Progenitor cell of endocrine pancreas (in vitro differentiated cells): ENCODE measurements at regions not wholly inside any gene's neighbourhood (a gene's known extent, or its start where the extent isn't known, plus 50 kb on each side); places are given as distances from the start of the nearest gene placed in this dataset.

Experiments
- DNase-seq: peaks from one replicate; pipeline ENCODE4 v3.0.0; 2021; ENCODE audit warnings: low spot score; ENCODE audit not compliant: unreplicated experiment
- H3K27ac Mint-ChIP-seq: 2 replicates; pipeline ENCODE4 v1.8.0; 2021; ENCODE audit warnings: mild to moderate bottlenecking, moderate library complexity, mixed read lengths
- H3K27me3 Mint-ChIP-seq: 2 replicates; pipeline ENCODE4 v1.8.0; 2021; ENCODE audit warnings: mixed read lengths
- H3K36me3 Mint-ChIP-seq: 2 replicates; pipeline ENCODE4 v1.8.0; 2022; ENCODE audit warnings: mixed read lengths; ENCODE audit not compliant: insufficient read depth
- H3K4me1 Mint-ChIP-seq: 2 replicates; pipeline ENCODE4 v1.8.0; 2021; ENCODE audit warnings: low read depth, mixed read lengths
- H3K4me3 Mint-ChIP-seq: 2 replicates; pipeline ENCODE4 v1.8.0; 2021; ENCODE audit warnings: low read depth, mild to moderate bottlenecking, moderate library complexity, mixed read lengths
- H3K9me3 Mint-ChIP-seq: 2 replicates; pipeline ENCODE4 v1.8.0; 2021; ENCODE audit warnings: low read depth, mixed read lengths
- TF ChIP-seq, protein P1 (sequence below): fragments of 200-600 bp; sonication (generic); IDR thresholded peaks from one replicate; pipeline ENCODE4 v1.5.0; 2021; ENCODE audit warnings: antibody characterized with exemption, mild to moderate bottlenecking; ENCODE audit not compliant: unreplicated experiment

DNA sequence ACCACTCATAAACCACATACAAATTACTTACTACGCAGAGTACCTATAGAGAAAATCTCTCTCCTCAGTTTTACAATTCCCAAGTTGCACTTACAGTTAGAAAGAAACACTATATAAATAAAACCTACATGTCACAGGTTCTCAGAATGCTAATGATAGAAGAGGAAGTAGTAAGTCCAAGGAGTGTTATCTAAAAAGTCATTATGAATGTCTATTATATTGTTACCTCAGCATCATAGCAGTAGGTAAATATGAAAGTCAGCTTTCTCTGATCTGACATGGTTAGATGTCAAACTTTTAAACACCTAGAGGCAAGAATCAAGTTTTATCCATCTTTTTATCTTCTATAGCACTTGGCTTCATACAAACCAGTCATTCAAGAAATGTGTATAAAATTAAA, 163.2 kb upstream of the FAM241A start:
- TF ChIP-seq, protein P1, sequence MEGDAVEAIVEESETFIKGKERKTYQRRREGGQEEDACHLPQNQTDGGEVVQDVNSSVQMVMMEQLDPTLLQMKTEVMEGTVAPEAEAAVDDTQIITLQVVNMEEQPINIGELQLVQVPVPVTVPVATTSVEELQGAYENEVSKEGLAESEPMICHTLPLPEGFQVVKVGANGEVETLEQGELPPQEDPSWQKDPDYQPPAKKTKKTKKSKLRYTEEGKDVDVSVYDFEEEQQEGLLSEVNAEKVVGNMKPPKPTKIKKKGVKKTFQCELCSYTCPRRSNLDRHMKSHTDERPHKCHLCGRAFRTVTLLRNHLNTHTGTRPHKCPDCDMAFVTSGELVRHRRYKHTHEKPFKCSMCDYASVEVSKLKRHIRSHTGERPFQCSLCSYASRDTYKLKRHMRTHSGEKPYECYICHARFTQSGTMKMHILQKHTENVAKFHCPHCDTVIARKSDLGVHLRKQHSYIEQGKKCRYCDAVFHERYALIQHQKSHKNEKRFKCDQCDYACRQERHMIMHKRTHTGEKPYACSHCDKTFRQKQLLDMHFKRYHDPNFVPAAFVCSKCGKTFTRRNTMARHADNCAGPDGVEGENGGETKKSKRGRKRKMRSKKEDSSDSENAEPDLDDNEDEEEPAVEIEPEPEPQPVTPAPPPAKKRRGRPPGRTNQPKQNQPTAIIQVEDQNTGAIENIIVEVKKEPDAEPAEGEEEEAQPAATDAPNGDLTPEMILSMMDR = no peak
- no peaks in the 10 kb centered on the region for H3K9me3 Mint-ChIP-seq
- H3K36me3 Mint-ChIP-seq = no peaks in the 10 kb centered on the region
- H3K4me3 Mint-ChIP-seq = no peak overlapping the region
- peaks cover 18% of the 10 kb centered on the region for H3K4me1 Mint-ChIP-seq
- DNase-seq = no peak
- H3K27me3 Mint-ChIP-seq = peaks cover 3% of the 10 kb centered on the region
- H3K27ac Mint-ChIP-seq = no peak overlapping the region

DNA sequence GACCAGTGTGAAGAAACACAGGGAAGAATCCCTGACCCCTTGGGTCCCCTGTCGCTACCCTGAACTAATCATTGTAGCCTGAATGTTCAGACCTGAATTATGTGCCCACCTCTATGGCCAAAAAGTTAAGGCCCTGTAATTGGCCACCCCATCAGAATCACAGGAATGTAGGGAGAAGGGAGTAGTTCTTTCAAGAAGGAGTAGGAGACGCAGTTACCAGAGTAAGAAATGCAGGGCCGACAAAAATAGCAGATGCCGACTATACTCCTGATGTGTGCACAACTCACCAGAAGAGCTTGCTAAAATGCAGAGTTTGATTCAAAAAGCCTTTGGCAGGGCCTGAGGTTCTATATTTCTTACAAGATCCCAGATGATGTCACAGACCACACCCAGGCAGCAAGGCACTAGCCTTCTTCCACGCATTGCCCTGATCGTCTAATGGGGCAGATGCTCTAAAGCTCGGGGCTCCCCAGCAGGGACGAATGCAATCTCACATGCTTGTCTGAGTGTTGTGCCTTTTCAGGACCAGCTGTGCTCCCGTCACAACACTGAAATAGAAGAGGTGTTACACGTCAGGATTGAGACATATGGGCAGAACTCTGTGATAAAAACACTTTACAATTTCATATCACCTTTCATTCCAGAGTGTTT, 161.0 kb upstream of the FAM241A start:
- TF ChIP-seq, protein P1 = no peak
- Mint-ChIP-seq H3K9me3 (no peaks in the 10 kb centered on the region), H3K4me1 (peaks cover 18% of the 10 kb centered on the region), H3K27me3 (peaks cover 3% of the 10 kb centered on the region), H3K4me3 (no peak overlapping the region), H3K36me3 (no peaks in the 10 kb centered on the region), H3K27ac (no peak overlapping the region)
- DNase-seq = no peak

DNA sequence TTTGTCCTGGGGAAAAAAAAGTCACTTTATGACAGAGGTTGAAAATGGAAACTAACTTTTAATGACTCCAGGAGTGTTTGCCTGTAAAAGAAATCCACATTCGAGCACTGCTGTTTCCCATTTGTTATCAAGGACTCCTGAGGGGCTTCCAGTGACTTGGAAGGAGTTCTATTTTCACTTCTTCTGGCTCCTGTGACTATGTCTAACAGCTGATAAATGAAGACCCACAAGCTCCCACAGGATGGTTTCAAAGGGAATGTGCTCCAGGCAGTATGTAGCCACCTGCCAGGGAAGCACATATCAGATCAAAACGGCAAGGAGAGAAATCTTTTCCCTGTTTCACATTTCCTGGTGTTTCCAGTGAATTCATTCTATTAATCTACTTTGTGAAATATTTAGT, 159.8 kb upstream of the FAM241A start:
- TF ChIP-seq, protein P1 = no peak
- H3K4me3 Mint-ChIP-seq = no peak overlapping the region

DNA sequence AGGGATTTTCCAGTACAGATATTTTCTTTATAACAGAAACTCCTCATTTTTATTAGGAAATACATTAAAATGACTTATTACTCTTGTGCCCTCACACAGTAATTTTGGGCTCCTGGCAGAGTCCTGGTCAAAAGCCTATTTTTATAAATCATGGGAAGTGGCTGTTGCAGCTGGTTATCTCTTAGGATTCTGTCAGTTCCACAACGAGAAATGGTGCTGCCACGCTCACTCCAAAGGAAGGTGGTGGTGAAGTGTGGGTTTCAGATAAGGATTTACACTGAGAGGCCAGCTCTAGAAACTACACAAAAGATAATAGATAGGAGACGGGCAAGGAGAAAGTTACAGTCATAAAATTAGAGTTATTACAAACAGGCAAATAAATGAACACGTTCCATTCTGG, 159.2 kb upstream of the FAM241A start:
- Mint-ChIP-seq H3K4me3 (no peak overlapping the region), H3K4me1 (peaks cover 18% of the 10 kb centered on the region), H3K9me3 (no peaks in the 10 kb centered on the region), H3K27me3 (peaks cover 3% of the 10 kb centered on the region), H3K27ac (no peak overlapping the region), H3K36me3 (no peaks in the 10 kb centered on the region)
- TF ChIP-seq, protein P1 = no peak
- no peak for DNase-seq

More for the DNA sequence above, 159.8 kb upstream of the FAM241A start:
- Mint-ChIP-seq H3K27me3 (peaks cover 3% of the 10 kb centered on the region), H3K9me3 (no peaks in the 10 kb centered on the region), H3K36me3 (no peaks in the 10 kb centered on the region), H3K4me1 (peaks cover 18% of the 10 kb centered on the region), H3K27ac (no peak overlapping the region)
- no peak for DNase-seq

DNA sequence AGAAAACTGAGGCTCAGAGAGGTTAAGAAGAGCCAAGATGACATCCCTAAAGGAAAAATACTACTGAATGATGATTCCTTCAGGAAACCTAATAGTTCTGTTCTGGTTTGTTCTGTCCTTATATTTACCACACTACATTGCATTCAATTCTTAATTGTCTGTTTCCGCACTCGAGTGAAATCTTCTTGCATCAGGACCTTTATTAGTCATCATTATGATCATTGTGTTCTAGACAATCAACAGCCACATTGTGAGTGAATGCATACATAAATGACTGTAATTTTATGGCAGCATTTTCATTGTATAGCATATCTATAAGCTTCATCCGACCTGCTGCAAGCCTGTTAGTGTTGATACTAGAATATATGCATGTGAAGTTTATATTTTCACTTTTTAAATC, 156.7 kb upstream of the FAM241A start:
- TF ChIP-seq, protein P1 = no peak
- H3K27me3 Mint-ChIP-seq = peaks cover 3% of the 10 kb centered on the region
- no peak for DNase-seq
- H3K27ac Mint-ChIP-seq = no peak overlapping the region
- no peaks in the 10 kb centered on the region for H3K36me3 Mint-ChIP-seq
- H3K4me1 Mint-ChIP-seq = peaks cover 21% of the 10 kb centered on the region
- no peak overlapping the region for H3K4me3 Mint-ChIP-seq
- H3K9me3 Mint-ChIP-seq = no peaks in the 10 kb centered on the region
